Central memory CD4-positive, alpha-beta T cell (primary cell): ENCODE measurements at regions not wholly inside any gene's neighbourhood (a gene's known extent, or its start where the extent isn't known, plus 50 kb on each side); places are given as distances from the start of the nearest gene placed in this dataset.
"Not testable (repeated sequence)": the region's sequence is repeated elsewhere in the genome, so short reads cannot be mapped to it uniquely, and the experiment has no call there.

Experiments
- DNase-seq: peaks from one replicate; pipeline ENCODE4 v3.0.0; 2022

- no peak for DNase-seq
Measured at GRCh38 chr16:55017321-55017720, 86.7 kb downstream of the IRX5 start.

- DNase-seq = no peak
Measured at GRCh38 chr16:55018881-55019280, 88.2 kb downstream of the IRX5 start.

GRCh38 chr16:55019419-55020131 lies 88.9 kb downstream of the IRX5 start:
- no peak for DNase-seq

- no peak for DNase-seq
Measured at GRCh38 chr16:55021595-55022475, 91.2 kb downstream of the IRX5 start.

GRCh38 chr16:55027260-55027659 lies 96.6 kb downstream of the IRX5 start:
- not testable (repeated sequence) for DNase-seq

GRCh38 chr16:55029509-55029908 lies 98.8 kb downstream of the IRX5 start:
- no peak for DNase-seq

- no peak for DNase-seq
Measured at GRCh38 chr16:55030944-55031343, 100.3 kb downstream of the IRX5 start.

- no peak for DNase-seq
Measured at GRCh38 chr16:55031481-55031880, 100.8 kb downstream of the IRX5 start.

- DNase-seq = no peak
Measured at GRCh38 chr16:55033225-55034156, 102.8 kb downstream of the IRX5 start.

- DNase-seq = no peak
Measured at GRCh38 chr16:55035029-55035428, 104.4 kb downstream of the IRX5 start.

GRCh38 chr16:55035956-55036355 lies 105.3 kb downstream of the IRX5 start:
- no peak for DNase-seq

GRCh38 chr16:55036371-55036821 lies 105.7 kb downstream of the IRX5 start:
- no peak for DNase-seq

- DNase-seq = no peak
Measured at GRCh38 chr16:55037046-55037445, 106.4 kb downstream of the IRX5 start.

- no peak for DNase-seq
Measured at GRCh38 chr16:55037966-55038365, 107.3 kb downstream of the IRX5 start.

- DNase-seq = no peak
Measured at GRCh38 chr16:55039042-55039441, 108.4 kb downstream of the IRX5 start.

GRCh38 chr16:55039511-55039910 lies 108.8 kb downstream of the IRX5 start:
- DNase-seq = no peak

GRCh38 chr16:55039931-55040330 lies 109.3 kb downstream of the IRX5 start:
- DNase-seq = no peak

- DNase-seq = no peak
Measured at GRCh38 chr16:55040366-55041086, 109.9 kb downstream of the IRX5 start.

GRCh38 chr16:55041540-55042234 lies 111.0 kb downstream of the IRX5 start:
- no peak for DNase-seq

GRCh38 chr16:55042556-55043432 lies 112.1 kb downstream of the IRX5 start:
- DNase-seq = no peak
